ENCODE measurements at regions not wholly inside any gene's neighbourhood (a gene's known extent, or its start where the extent isn't known, plus 50 kb on each side); places are given as distances from the start of the nearest gene placed in this dataset.

GRCh38 chr15:46270481-46271147 lies 635.8 kb downstream of the SQOR start:
- H2AFZ ChIP-seq (ENCODE audit: control insufficient read depth, low read depth, low read length), result no peak overlapping the region
- no TSS peak for BruUV-seq (replicated peaks)
- ATAC-seq, result no peak
- WGBS (ENCODE audit: insufficient coverage, insufficient replicate concordance, low lambda C conversion rate, missing lambda C conversion rate), result 40% methylated on average over 5 of the region's 5 CpGs
- in situ Hi-C loops (cut with MboI) (no loop called here), intact Hi-C loops (cut with micrococcal nuclease; ENCODE audit: unreplicated experiment) (no loop called here)
- SMC1A ChIA-PET (ENCODE audit: uncharacterized antibody, unreplicated experiment), result no interaction called here
- TF ChIP-seq EZH2 (IDR thresholded peaks at IDR 0.05; ENCODE audit: borderline replicate concordance, control insufficient read depth, low read depth, low read length), result no peak
- no peak for TF ChIP-seq PAX5 (IDR thresholded peaks at IDR 0.05; ENCODE audit: borderline replicate concordance, low read depth, low read length)
- TF ChIP-seq RBBP5 (conservative IDR thresholded peaks at IDR 0.05), result no peak
- no peak for TF ChIP-seq ZNF217 (IDR thresholded peaks at IDR 0.05)
- no peak for TF ChIP-seq ZBED1 (IDR thresholded peaks at IDR 0.05; ENCODE audit: borderline replicate concordance)
- no peak for TF ChIP-seq YBX1 (IDR thresholded peaks at IDR 0.05)
- TF ChIP-seq SIN3A (IDR thresholded peaks at IDR 0.05; ENCODE audit: low read depth, low read length), result no peak
- no peak for TF ChIP-seq ZBTB33 (IDR thresholded peaks at IDR 0.05)
- TF ChIP-seq SMARCA5 (IDR thresholded peaks at IDR 0.05), result no peak
- no peak for TF ChIP-seq E2F4 (IDR thresholded peaks at IDR 0.05; ENCODE audit: low read depth, low read length)
- no peak for TF ChIP-seq MAX (IDR thresholded peaks at IDR 0.05; ENCODE audit: low read depth, low read length)
- TF ChIP-seq NBN (IDR thresholded peaks at IDR 0.05), result no peak
- no peak for TF ChIP-seq SMC3 (IDR thresholded peaks at IDR 0.05; ENCODE audit: borderline replicate concordance, low read length)
- no peak for TF ChIP-seq USF1 (IDR thresholded peaks at IDR 0.05; ENCODE audit: borderline replicate concordance, extremely low read length, insufficient read depth, low read depth, low read length)
- TF ChIP-seq CHD4 (IDR thresholded peaks at IDR 0.05), result no peak
- no peaks in the 10 kb centered on the region for H3K27me3 ChIP-seq (replicated peaks in 1 of 2; ENCODE audit: control insufficient read depth in 2 of 2, insufficient read depth in 2 of 2, low read length in 1 of 2)
- H3K9me3 ChIP-seq (replicated peaks; ENCODE audit: control insufficient read depth, insufficient read depth, low read length), result no peaks in the 10 kb centered on the region
- no peaks in the 10 kb centered on the region for H3K79me2 ChIP-seq (ENCODE audit: control insufficient read depth, insufficient read depth, low read length)
- H3K36me3 ChIP-seq (ENCODE audit: control insufficient read depth in 2 of 2, insufficient read depth in 2 of 2, low read length in 1 of 2), result no peaks in the 10 kb centered on the region
- H3K4me1 ChIP-seq (ENCODE audit: control insufficient read depth, insufficient read depth, low read length), result no peaks in the 10 kb centered on the region
- CTCF ChIA-PET, result interaction anchor here (0.7 kb wide), 1 partner anchor 40 kb away, joined by 3 read pairs; no protein-coding TSS in a partner anchor
- H3K27ac ChIP-seq (ENCODE audit: control insufficient read depth, insufficient read depth), result no peak overlapping the region
- H3K4me2 ChIP-seq (ENCODE audit: control insufficient read depth, insufficient read depth), result no peak overlapping the region
- no peak overlapping the region for H3K4me3 ChIP-seq
- no peak overlapping the region for H3K9ac ChIP-seq (ENCODE audit: control insufficient read depth, insufficient read depth, low read length)
- no peak for DNase-seq (ENCODE audit: low read depth, low spot score)
- no peaks in the 10 kb centered on the region for H4K20me1 ChIP-seq (ENCODE audit: control insufficient read depth, insufficient read depth)
- POLR2A ChIA-PET, result no interaction called here
- RAD21 ChIA-PET (ENCODE audit: unreplicated experiment), result no interaction called here
- no peak for FAIRE-seq

Measured in GM12878 (cell line).